ENCODE measurements at regions not wholly inside any gene's neighbourhood (a gene's known extent, or its start where the extent isn't known, plus 50 kb on each side); places are given as distances from the start of the nearest gene placed in this dataset.

- no peak for DNase-seq
Measured at GRCh38 chr1:37085393-37085792, 51.1 kb upstream of the GRIK3 start.

GRCh38 chr1:37089750-37090149 lies 55.4 kb upstream of the GRIK3 start:
- DNase-seq: no peak

- DNase-seq: no peak
Measured at GRCh38 chr1:37090671-37091070, 56.4 kb upstream of the GRIK3 start.

- no peak for DNase-seq
Measured at GRCh38 chr1:37092937-37093336, 58.6 kb upstream of the GRIK3 start.

- DNase-seq: no peak
Measured at GRCh38 chr1:37094302-37094701, 60.0 kb upstream of the GRIK3 start.

- DNase-seq: no peak
Measured at GRCh38 chr1:37096523-37096922, 62.2 kb upstream of the GRIK3 start.

- DNase-seq: no peak
Measured at GRCh38 chr1:37097731-37098130, 63.4 kb upstream of the GRIK3 start.

- no peak for DNase-seq
Measured at GRCh38 chr1:37098237-37098636, 63.9 kb upstream of the GRIK3 start.

GRCh38 chr1:37100310-37100709 lies 66.0 kb upstream of the GRIK3 start:
- DNase-seq: no peak

- DNase-seq: no peak
Measured at GRCh38 chr1:37102656-37103382, 68.5 kb upstream of the GRIK3 start.

GRCh38 chr1:37105911-37106310 lies 71.6 kb upstream of the GRIK3 start:
- no peak for DNase-seq

- DNase-seq: no peak
Measured at GRCh38 chr1:37107153-37107907, 73.0 kb upstream of the GRIK3 start.

GRCh38 chr1:37108596-37109188 lies 74.4 kb upstream of the GRIK3 start:
- DNase-seq: no peak

GRCh38 chr1:37112430-37112829 lies 78.1 kb upstream of the GRIK3 start:
- DNase-seq: no peak

- no peak for DNase-seq
Measured at GRCh38 chr1:37113285-37113997, 79.1 kb upstream of the GRIK3 start.

- DNase-seq: no peak
Measured at GRCh38 chr1:37118790-37119189, 84.5 kb upstream of the GRIK3 start.

GRCh38 chr1:37120279-37120678 lies 86.0 kb upstream of the GRIK3 start:
- no peak for DNase-seq

GRCh38 chr1:37123276-37124115 lies 89.2 kb upstream of the GRIK3 start:
- DNase-seq: no peak

GRCh38 chr1:37124501-37124900 lies 90.2 kb upstream of the GRIK3 start:
- no peak for DNase-seq

GRCh38 chr1:37125295-37125694 lies 91.0 kb upstream of the GRIK3 start:
- DNase-seq: no peak

- no peak for DNase-seq
Measured at GRCh38 chr1:37127254-37127748, 93.0 kb upstream of the GRIK3 start.

- no peak for DNase-seq
Measured at GRCh38 chr1:37128091-37128490, 93.8 kb upstream of the GRIK3 start.
